ENCODE measurements at regions not wholly inside any gene's neighbourhood (a gene's known extent, or its start where the extent isn't known, plus 50 kb on each side); places are given as distances from the start of the nearest gene placed in this dataset.

GRCh38 chr20:60177080-60177479 is 218.9 kb downstream of the CDH26 start:
- Histone ChIP-seq H3K4me1 (ENCODE audit: control insufficient read depth in 1 of 2, insufficient read depth in 2 of 2, low read depth in 1 of 2, low read length in 1 of 2) (no peaks in the 10 kb centered on the region), H3F3A (replicated peaks; ENCODE audit: insufficient read depth) (no peaks in the 10 kb centered on the region), H3K27me3 (ENCODE audit: insufficient read depth) (no peaks in the 10 kb centered on the region), H3K79me2 (ENCODE audit: insufficient read depth) (no peaks in the 10 kb centered on the region), H4K20me1 (ENCODE audit: insufficient read depth) (no peaks in the 10 kb centered on the region), H3K9me2 (no peaks in the 10 kb centered on the region), H2AFZ (ENCODE audit: low read depth) (no peak overlapping the region), H3K27ac (ENCODE audit: low read depth in 2 of 2, low read length in 1 of 2) (no peak overlapping the region), H3K4me2 (no peak overlapping the region), H3K9me3 (no peaks in the 10 kb centered on the region; the same call in 1 of the 2 replicates), H3K36me3 (replicated peaks in 1 of 2; ENCODE audit: control insufficient read depth in 1 of 2, insufficient read depth in 2 of 2, low read length in 1 of 2) (no peaks in the 10 kb centered on the region), H3K9ac (no peak overlapping the region), H3K4me3 (ENCODE audit: low read depth in 2 of 2, low read length in 1 of 2) (no peak overlapping the region)
- CTCF ChIA-PET: interaction anchor here (1.0 kb wide), 1 partner anchor 34 kb away, joined by 3 read pairs; no protein-coding TSS in a partner anchor
- WGBS (ENCODE audit: low lambda C conversion rate): 12% methylated on average over 5 of the region's 5 CpGs
- no peak for DNase-seq
- POLR2A ChIA-PET: no interaction called here
- TF ChIP-seq MEF2A (IDR thresholded peaks at IDR 0.05; ENCODE audit: borderline replicate concordance, low read depth): no peak
- TF ChIP-seq, protein P1, sequence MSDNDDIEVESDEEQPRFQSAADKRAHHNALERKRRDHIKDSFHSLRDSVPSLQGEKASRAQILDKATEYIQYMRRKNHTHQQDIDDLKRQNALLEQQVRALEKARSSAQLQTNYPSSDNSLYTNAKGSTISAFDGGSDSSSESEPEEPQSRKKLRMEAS (IDR thresholded peaks at IDR 0.05; ENCODE audit: low read depth): no peak
- no peak for TF ChIP-seq GATA2 (CRISPR knock-in tag; IDR thresholded peaks at IDR 0.05)
- TF ChIP-seq NRF1 (IDR thresholded peaks at IDR 0.05; ENCODE audit: low read depth, low read length): no peak
- no peak for TF ChIP-seq MXI1 (IDR thresholded peaks at IDR 0.05; ENCODE audit: low read depth, low read length)
- no peak for TF ChIP-seq FOXJ3 (CRISPR knock-in tag; IDR thresholded peaks at IDR 0.05)
- no peak for TF ChIP-seq SIN3A (IDR thresholded peaks at IDR 0.05; ENCODE audit: borderline replicate concordance, low read depth, low read length)
- TF ChIP-seq SMC3 (IDR thresholded peaks at IDR 0.05; ENCODE audit: low read depth, low read length): no peak
- TF ChIP-seq TEAD4 (IDR thresholded peaks at IDR 0.05; ENCODE audit: borderline replicate concordance, insufficient read depth): no peak
- no peak for TF ChIP-seq FOXM1 (IDR thresholded peaks at IDR 0.05; ENCODE audit: low read depth)

DNA sequence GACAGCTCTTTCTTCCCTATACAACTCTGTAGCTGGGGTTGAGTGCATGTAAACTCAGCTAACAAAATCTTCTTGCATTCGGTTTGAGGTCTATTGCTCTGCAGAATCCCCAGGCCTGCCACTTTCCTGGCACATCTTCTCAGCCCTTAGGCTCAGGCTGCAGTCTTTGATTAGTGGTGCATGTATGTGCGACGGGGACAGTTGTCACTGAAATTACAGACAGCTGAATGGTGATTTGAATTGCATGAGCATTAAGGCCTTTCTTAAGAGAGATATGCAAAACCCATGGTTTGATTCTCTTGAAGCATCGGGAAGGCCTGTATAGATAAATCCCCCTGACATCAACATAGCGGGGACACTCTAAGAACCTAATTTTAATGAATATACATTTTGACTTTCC is 222.8 kb downstream of the CDH26 start:
- ChIA-PET CTCF (interaction anchor here (1.9 kb wide), 1 partner anchor 30 kb away, joined by 7 read pairs; no protein-coding TSS in a partner anchor), POLR2A (no interaction called here)
- no peaks in the 10 kb centered on the region for H3K9me2 ChIP-seq
- no peak overlapping the region for H2AFZ ChIP-seq (ENCODE audit: low read depth)
- 51% methylated on average over 5 of the region's 5 CpGs for WGBS (ENCODE audit: low lambda C conversion rate)
- H3K4me3 ChIP-seq (ENCODE audit: low read depth in 2 of 2, low read length in 1 of 2): no peak overlapping the region
- H3K27me3 ChIP-seq (ENCODE audit: insufficient read depth): no peaks in the 10 kb centered on the region
- no peaks in the 10 kb centered on the region for H3K4me1 ChIP-seq (ENCODE audit: control insufficient read depth in 1 of 2, insufficient read depth in 2 of 2, low read depth in 1 of 2, low read length in 1 of 2)
- H3K9ac ChIP-seq: no peak overlapping the region
- no peak overlapping the region for H3K4me2 ChIP-seq
- DNase-seq: no peak
- no peaks in the 10 kb centered on the region for H3K79me2 ChIP-seq (ENCODE audit: insufficient read depth)
- H3K27ac ChIP-seq (ENCODE audit: low read depth in 2 of 2, low read length in 1 of 2): no peak overlapping the region
- TF ChIP-seq NFIC (IDR thresholded peaks at IDR 0.05; ENCODE audit: borderline replicate concordance) (no peak), ELF1 (IDR thresholded peaks at IDR 0.05) (no peak), YY1 (IDR thresholded peaks at IDR 0.05; ENCODE audit: low read depth) (no peak), FOXJ3 (CRISPR knock-in tag; IDR thresholded peaks at IDR 0.05) (no peak), POLR2AphosphoS5 (IDR thresholded peaks at IDR 0.05; ENCODE audit: low read depth, low read length) (no peak), JUND (IDR thresholded peaks at IDR 0.05) (no peak), SMC3 (IDR thresholded peaks at IDR 0.05; ENCODE audit: low read depth, low read length) (no peak), MXI1 (IDR thresholded peaks at IDR 0.05; ENCODE audit: low read depth, low read length) (no peak)
- TF ChIP-seq, protein P2, sequence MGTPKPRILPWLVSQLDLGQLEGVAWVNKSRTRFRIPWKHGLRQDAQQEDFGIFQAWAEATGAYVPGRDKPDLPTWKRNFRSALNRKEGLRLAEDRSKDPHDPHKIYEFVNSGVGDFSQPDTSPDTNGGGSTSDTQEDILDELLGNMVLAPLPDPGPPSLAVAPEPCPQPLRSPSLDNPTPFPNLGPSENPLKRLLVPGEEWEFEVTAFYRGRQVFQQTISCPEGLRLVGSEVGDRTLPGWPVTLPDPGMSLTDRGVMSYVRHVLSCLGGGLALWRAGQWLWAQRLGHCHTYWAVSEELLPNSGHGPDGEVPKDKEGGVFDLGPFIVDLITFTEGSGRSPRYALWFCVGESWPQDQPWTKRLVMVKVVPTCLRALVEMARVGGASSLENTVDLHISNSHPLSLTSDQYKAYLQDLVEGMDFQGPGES (IDR thresholded peaks at IDR 0.05; ENCODE audit: low read depth, low read length): no peak
- no peaks in the 10 kb centered on the region for H4K20me1 ChIP-seq (ENCODE audit: insufficient read depth)
- H3F3A ChIP-seq (replicated peaks; ENCODE audit: insufficient read depth): no peaks in the 10 kb centered on the region
- no peaks in the 10 kb centered on the region for H3K9me3 ChIP-seq
- H3K36me3 ChIP-seq (replicated peaks in 1 of 2; ENCODE audit: control insufficient read depth in 1 of 2, insufficient read depth in 2 of 2, low read length in 1 of 2): no peaks in the 10 kb centered on the region

Measured in SK-N-SH (cell line).